Tibial artery (tissue), 4 donors: ENCODE measurements at regions not wholly inside any gene's neighbourhood (a gene's known extent, or its start where the extent isn't known, plus 50 kb on each side); places are given as distances from the start of the nearest gene placed in this dataset.

Source experiments
- DNase-seq, 2 donors: peaks; one replicate each; pipeline ENCODE4 v3.0.0-alpha.2; 2019
- H3K27ac ChIP-seq, 2 donors: fragments of 200-600 bp; sonication (generic) in 1 of 2; 1 replicate in 1 of 2; 2 replicates in 1 of 2; pipeline ENCODE4 v1.5.1; 2018 to 2019; ENCODE audit warnings: mild to moderate bottlenecking in 1 of 2
- H3K27me3 ChIP-seq, 2 donors: fragments of 200-600 bp; sonication (generic) in 1 of 2; one replicate each; pipeline versions ENCODE4 v1.5.1 to v1.6.0; 2016 to 2019
- H3K36me3 ChIP-seq, 3 donors: fragments of 200-600 bp; sonication (generic) in 2 of 3; one replicate each; pipeline ENCODE4 v1.5.1; 2016 to 2019; ENCODE audit warnings: mild to moderate bottlenecking in 2 of 3
- H3K4me1 ChIP-seq, 4 donors: fragments of 200-600 bp; sonication (generic) in 2 of 4; 1 replicate in 3 of 4; 2 replicates in 1 of 4; pipeline ENCODE4 v1.5.1; 2016 to 2019
- H3K4me3 ChIP-seq, 2 donors: fragments of 200-600 bp; sonication (generic) in 1 of 2; 1 replicate in 1 of 2; 2 replicates in 1 of 2; pipeline ENCODE4 v1.5.1; 2018 to 2019; ENCODE audit warnings: mild to moderate bottlenecking in 2 of 2
- H3K9me3 ChIP-seq, 3 donors: fragments of 200-600 bp; sonication (generic) in 1 of 3; one replicate each; pipeline ENCODE4 v1.5.1; 2016 to 2019
- CTCF ChIP-seq, 2 experiments: fragments of 200-600 bp in 1 of 2; fragments of 450-650 bp in 1 of 2; IDR thresholded peaks; one replicate each; pipeline ENCODE4 v1.5.1; 2017 to 2019; ENCODE audit warnings: antibody characterized with exemption in 2 of 2, mild to moderate bottlenecking in 1 of 2, moderate library complexity in 1 of 2
- intact Hi-C: fragments of 100-400 bp; cut with DNase I; formaldehyde crosslinking; loops from one replicate; pipeline ENCODE4 v1.15.0; 2023; ENCODE audit warnings: low total_unique reads

GRCh38 chr12:65628061-65628460 is 196.2 kb upstream of the HMGA2 start:
- H3K4me1 ChIP-seq: peaks cover 0 to 19% (median 11%) of the 10 kb centered on the region in 4 donors
- no peak for DNase-seq
- no peak overlapping the region for H3K4me3 ChIP-seq
- H3K9me3 ChIP-seq: no peaks in the 10 kb centered on the region
- H3K27me3 ChIP-seq: no peaks in the 10 kb centered on the region
- no peak for TF ChIP-seq CTCF (IDR thresholded peaks at IDR 0.05)
- intact Hi-C loops: no loop called here
- H3K27ac ChIP-seq: no peak overlapping the region
- no peaks in the 10 kb centered on the region for H3K36me3 ChIP-seq

- intact Hi-C loops: no loop called here
- no peak for TF ChIP-seq CTCF (IDR thresholded peaks at IDR 0.05)
- Histone ChIP-seq H3K27me3 (no peaks in the 10 kb centered on the region), H3K27ac (no peak overlapping the region), H3K4me3 (no peak overlapping the region), H3K9me3 (no peaks in the 10 kb centered on the region), H3K36me3 (no peaks in the 10 kb centered on the region), H3K4me1 (peaks cover 0 to 19% (median 11%) of the 10 kb centered on the region in 4 donors)
- no peak for DNase-seq
Observed at GRCh38 chr12:65630555-65630954, 193.7 kb upstream of the HMGA2 start.

GRCh38 chr12:65631621-65632111 is 192.6 kb upstream of the HMGA2 start:
- no peak for TF ChIP-seq CTCF (IDR thresholded peaks at IDR 0.05)
- DNase-seq: peak in 1 of 2 donors; percentile 61
- no peaks in the 10 kb centered on the region for H3K9me3 ChIP-seq
- peak overlapping the region in 1 of 2 donors; percentile 3 for H3K27ac ChIP-seq
- peaks cover 0 to 19% (median 11%) of the 10 kb centered on the region in 4 donors for H3K4me1 ChIP-seq
- H3K36me3 ChIP-seq: no peaks in the 10 kb centered on the region
- no peaks in the 10 kb centered on the region for H3K27me3 ChIP-seq
- intact Hi-C loops: no loop called here
- H3K4me3 ChIP-seq: no peak overlapping the region

- H3K27ac ChIP-seq: peak overlapping the region in 1 of 2 donors; percentile 3
- peaks cover 0 to 19% (median 11%) of the 10 kb centered on the region in 4 donors for H3K4me1 ChIP-seq
- DNase-seq: no peak
- H3K27me3 ChIP-seq: no peaks in the 10 kb centered on the region
- no peak for TF ChIP-seq CTCF (IDR thresholded peaks at IDR 0.05)
- intact Hi-C loops: no loop called here
- no peak overlapping the region for H3K4me3 ChIP-seq
- no peaks in the 10 kb centered on the region for H3K9me3 ChIP-seq
- H3K36me3 ChIP-seq: no peaks in the 10 kb centered on the region
Observed at GRCh38 chr12:65632131-65632855, 192.0 kb upstream of the HMGA2 start.

- no peak for DNase-seq
- intact Hi-C loops: no loop called here
- H3K27ac ChIP-seq: no peak overlapping the region
- TF ChIP-seq CTCF (IDR thresholded peaks at IDR 0.05): no peak
- no peaks in the 10 kb centered on the region for H3K36me3 ChIP-seq
- H3K9me3 ChIP-seq: no peaks in the 10 kb centered on the region
- H3K27me3 ChIP-seq: no peaks in the 10 kb centered on the region
- no peak overlapping the region for H3K4me3 ChIP-seq
- H3K4me1 ChIP-seq: peaks cover 0 to 19% (median 11%) of the 10 kb centered on the region in 4 donors
Observed at GRCh38 chr12:65634061-65634460, 190.2 kb upstream of the HMGA2 start.
